ENCODE measurements at regions not wholly inside any gene's neighbourhood (a gene's known extent, or its start where the extent isn't known, plus 50 kb on each side); places are given as distances from the start of the nearest gene placed in this dataset.
"Not testable (repeated sequence)": the region's sequence is repeated elsewhere in the genome, so short reads cannot be mapped to it uniquely, and the experiment has no call there.

GRCh38 chr22:22758101-22758807 lies 113.8 kb downstream of the GGTLC2 start:
- DNase-seq (ENCODE audit: low read depth) = not testable (repeated sequence)

GRCh38 chr22:22759371-22759770 lies 115.0 kb downstream of the GGTLC2 start:
- DNase-seq (ENCODE audit: low read depth) = no peak

- no peak for DNase-seq (ENCODE audit: low read depth)
Observed at GRCh38 chr22:22759889-22760546, 115.6 kb downstream of the GGTLC2 start.

- DNase-seq (ENCODE audit: low read depth) = no peak
Observed at GRCh38 chr22:22761606-22761962, 117.2 kb downstream of the GGTLC2 start.

GRCh38 chr22:22761963-22762772 lies 117.8 kb downstream of the GGTLC2 start:
- no peak for DNase-seq (ENCODE audit: low read depth)

GRCh38 chr22:22763512-22763911 lies 119.1 kb downstream of the GGTLC2 start:
- no peak for DNase-seq (ENCODE audit: low read depth)

- DNase-seq (ENCODE audit: low read depth) = no peak
Observed at GRCh38 chr22:22764085-22764484, 119.7 kb downstream of the GGTLC2 start.

GRCh38 chr22:22767876-22768602 lies 119.6 kb upstream of the IGLL5 start:
- DNase-seq (ENCODE audit: low read depth) = peak; percentile 7

GRCh38 chr22:22768885-22769284 lies 118.7 kb upstream of the IGLL5 start:
- no peak for DNase-seq (ENCODE audit: low read depth)

- DNase-seq (ENCODE audit: low read depth) = no peak
Observed at GRCh38 chr22:22769434-22770279, 118.0 kb upstream of the IGLL5 start.

GRCh38 chr22:22770280-22770871 lies 117.2 kb upstream of the IGLL5 start:
- peak; percentile 35 for DNase-seq (ENCODE audit: low read depth)

GRCh38 chr22:22770881-22771280 lies 116.7 kb upstream of the IGLL5 start:
- DNase-seq (ENCODE audit: low read depth) = no peak

GRCh38 chr22:22771696-22772377 lies 115.8 kb upstream of the IGLL5 start:
- DNase-seq (ENCODE audit: low read depth) = no peak

GRCh38 chr22:22772396-22772795 lies 115.2 kb upstream of the IGLL5 start:
- no peak for DNase-seq (ENCODE audit: low read depth)

- no peak for DNase-seq (ENCODE audit: low read depth)
Observed at GRCh38 chr22:22772883-22773282, 114.7 kb upstream of the IGLL5 start.

- no peak for DNase-seq (ENCODE audit: low read depth)
Observed at GRCh38 chr22:22773427-22773826, 114.2 kb upstream of the IGLL5 start.

GRCh38 chr22:22773979-22774604 lies 113.5 kb upstream of the IGLL5 start:
- no peak for DNase-seq (ENCODE audit: low read depth)

GRCh38 chr22:22774762-22775161 lies 112.9 kb upstream of the IGLL5 start:
- DNase-seq (ENCODE audit: low read depth) = not testable (repeated sequence)

GRCh38 chr22:22776121-22776520 lies 111.5 kb upstream of the IGLL5 start:
- no peak for DNase-seq (ENCODE audit: low read depth)

- DNase-seq (ENCODE audit: low read depth) = no peak
Observed at GRCh38 chr22:22779213-22779612, 108.4 kb upstream of the IGLL5 start.
